Neural crest cell (in vitro differentiated cells): ENCODE measurements at regions not wholly inside any gene's neighbourhood (a gene's known extent, or its start where the extent isn't known, plus 50 kb on each side); places are given as distances from the start of the nearest gene placed in this dataset.
"Not testable (repeated sequence)": the region's sequence is repeated elsewhere in the genome, so short reads cannot be mapped to it uniquely, and the experiment has no call there.

Experiments used
- DNase-seq: peaks from one replicate; pipeline ENCODE4 v3.0.0; 2021; ENCODE audit warnings: low read depth, mixed read lengths, low spot score
- H3K27ac Mint-ChIP-seq: one replicate; pipeline ENCODE4 v1.8.0; 2021; ENCODE audit warnings: mild to moderate bottlenecking, mixed read lengths; ENCODE audit not compliant: unreplicated experiment
- H3K27me3 Mint-ChIP-seq: 2 replicates; pipeline ENCODE4 v1.8.0; 2021; ENCODE audit warnings: low read depth, mild to moderate bottlenecking, mixed read lengths
- H3K36me3 Mint-ChIP-seq: 2 replicates; pipeline ENCODE4 v1.8.0; 2021; ENCODE audit warnings: low read depth, mild to moderate bottlenecking, mixed read lengths
- H3K4me1 Mint-ChIP-seq: 2 replicates; pipeline ENCODE4 v1.8.0; 2021; ENCODE audit warnings: mixed read lengths
- H3K4me3 Mint-ChIP-seq: one replicate; pipeline ENCODE4 v1.8.0; 2021; ENCODE audit warnings: mild to moderate bottlenecking, mixed read lengths
- H3K9me3 Mint-ChIP-seq: 2 replicates; pipeline ENCODE4 v1.8.0; 2021; ENCODE audit warnings: mixed read lengths
- TF ChIP-seq, protein P1 (sequence below): fragments of 200-600 bp; sonication (generic); conservative IDR thresholded peaks from 2 replicates; pipeline ENCODE4 v1.5.0; 2021; ENCODE audit warnings: antibody characterized with exemption, mild to moderate bottlenecking

DNA sequence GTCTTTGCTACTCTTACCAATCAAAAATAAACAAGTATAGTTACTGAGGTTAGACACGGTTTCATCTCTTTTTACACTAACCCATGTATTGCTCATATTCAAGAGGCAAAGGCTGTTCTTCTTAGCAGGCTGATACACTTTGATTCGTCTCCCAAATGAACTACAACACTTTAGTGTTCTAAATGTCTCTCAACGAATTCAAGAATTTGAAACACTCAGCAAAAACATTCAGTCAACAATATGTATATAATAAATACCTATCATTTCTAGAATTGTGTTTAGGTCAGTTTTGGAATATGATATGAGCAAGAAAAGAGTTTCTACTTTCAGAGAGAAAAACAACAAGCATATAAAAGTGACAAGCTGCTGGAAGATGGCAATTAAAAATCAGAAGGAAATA, 669.6 kb upstream of the DPPA4 start:
- peaks cover 4% of the 10 kb centered on the region for H3K9me3 Mint-ChIP-seq
- H3K36me3 Mint-ChIP-seq = no peaks in the 10 kb centered on the region
- H3K4me3 Mint-ChIP-seq = no peak overlapping the region
- no peaks in the 10 kb centered on the region for H3K4me1 Mint-ChIP-seq
- no peak for DNase-seq
- TF ChIP-seq, protein P1, sequence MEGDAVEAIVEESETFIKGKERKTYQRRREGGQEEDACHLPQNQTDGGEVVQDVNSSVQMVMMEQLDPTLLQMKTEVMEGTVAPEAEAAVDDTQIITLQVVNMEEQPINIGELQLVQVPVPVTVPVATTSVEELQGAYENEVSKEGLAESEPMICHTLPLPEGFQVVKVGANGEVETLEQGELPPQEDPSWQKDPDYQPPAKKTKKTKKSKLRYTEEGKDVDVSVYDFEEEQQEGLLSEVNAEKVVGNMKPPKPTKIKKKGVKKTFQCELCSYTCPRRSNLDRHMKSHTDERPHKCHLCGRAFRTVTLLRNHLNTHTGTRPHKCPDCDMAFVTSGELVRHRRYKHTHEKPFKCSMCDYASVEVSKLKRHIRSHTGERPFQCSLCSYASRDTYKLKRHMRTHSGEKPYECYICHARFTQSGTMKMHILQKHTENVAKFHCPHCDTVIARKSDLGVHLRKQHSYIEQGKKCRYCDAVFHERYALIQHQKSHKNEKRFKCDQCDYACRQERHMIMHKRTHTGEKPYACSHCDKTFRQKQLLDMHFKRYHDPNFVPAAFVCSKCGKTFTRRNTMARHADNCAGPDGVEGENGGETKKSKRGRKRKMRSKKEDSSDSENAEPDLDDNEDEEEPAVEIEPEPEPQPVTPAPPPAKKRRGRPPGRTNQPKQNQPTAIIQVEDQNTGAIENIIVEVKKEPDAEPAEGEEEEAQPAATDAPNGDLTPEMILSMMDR = no peak
- no peak overlapping the region for H3K27ac Mint-ChIP-seq
- no peaks in the 10 kb centered on the region for H3K27me3 Mint-ChIP-seq

DNA sequence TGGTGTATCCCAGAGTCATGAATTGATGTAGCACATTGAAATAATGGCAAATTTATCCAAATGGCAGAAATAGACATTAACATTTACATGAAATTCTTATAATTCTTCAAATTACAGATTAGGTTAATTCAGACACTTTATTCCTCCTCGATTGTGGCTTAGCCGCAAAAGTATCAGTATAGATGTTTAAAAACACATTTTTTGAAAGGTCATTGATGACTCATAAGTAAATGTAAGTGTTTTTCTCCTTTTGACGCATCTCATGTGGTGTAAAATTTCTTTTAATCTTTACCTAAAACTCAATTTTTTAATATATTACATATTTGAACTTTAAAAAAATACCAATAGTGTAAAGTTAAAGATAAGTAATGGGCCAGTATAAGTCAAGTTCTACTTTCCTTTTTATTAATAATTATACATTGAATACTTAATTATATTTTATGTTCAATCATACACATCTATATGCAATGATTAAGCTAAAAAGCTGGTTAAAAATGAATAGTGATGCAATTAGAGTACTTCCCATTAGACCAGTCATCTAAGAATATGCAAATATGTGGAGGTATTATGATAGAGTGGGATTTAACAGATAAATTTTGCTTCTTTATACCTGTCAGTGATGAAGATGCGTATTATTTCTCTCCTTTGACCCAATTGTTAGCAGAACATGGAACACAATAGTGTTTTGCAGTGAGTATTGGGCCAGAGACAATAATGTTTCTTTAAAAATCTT, 678.1 kb upstream of the DPPA4 start:
- no peaks in the 10 kb centered on the region for H3K4me1 Mint-ChIP-seq
- no peak for DNase-seq
- no peaks in the 10 kb centered on the region for H3K27me3 Mint-ChIP-seq
- H3K4me3 Mint-ChIP-seq = no peak overlapping the region
- no peaks in the 10 kb centered on the region for H3K36me3 Mint-ChIP-seq
- peaks cover 8% of the 10 kb centered on the region for H3K9me3 Mint-ChIP-seq
- H3K27ac Mint-ChIP-seq = no peak overlapping the region
- TF ChIP-seq, protein P1 = no peak

DNA sequence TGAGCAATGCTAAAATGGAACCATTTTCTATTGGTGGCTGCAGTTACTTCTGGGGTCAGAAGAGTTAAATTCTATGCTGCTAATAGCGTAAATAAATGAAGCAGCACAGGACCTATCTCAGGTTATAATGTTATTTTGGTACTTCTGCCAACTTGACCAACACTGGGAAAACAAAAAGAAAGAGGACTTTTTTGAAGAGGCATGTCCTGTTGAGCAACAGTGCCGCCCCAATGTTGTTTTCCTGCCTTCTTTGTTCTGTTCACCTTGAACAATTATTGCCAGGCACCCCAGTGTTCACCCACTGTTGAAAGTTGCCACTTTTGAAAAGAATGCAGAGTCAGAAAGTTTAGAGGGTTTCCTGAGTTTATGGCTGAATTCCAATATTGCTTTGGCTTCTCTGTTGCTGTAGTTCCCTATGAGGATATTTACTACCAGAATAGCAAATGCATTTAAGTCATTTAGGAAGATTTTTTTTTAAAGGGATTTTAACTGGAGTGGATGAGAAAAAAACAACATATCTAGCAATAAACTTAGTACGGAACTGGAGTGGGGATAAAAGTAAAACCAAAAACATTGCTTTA, 679.0 kb upstream of the DPPA4 start:
- peaks cover 8% of the 10 kb centered on the region for H3K9me3 Mint-ChIP-seq
- no peaks in the 10 kb centered on the region for H3K36me3 Mint-ChIP-seq
- TF ChIP-seq, protein P1 = no peak
- H3K27me3 Mint-ChIP-seq = no peaks in the 10 kb centered on the region
- H3K4me1 Mint-ChIP-seq = no peaks in the 10 kb centered on the region
- no peak for DNase-seq
- H3K27ac Mint-ChIP-seq = no peak overlapping the region
- no peak overlapping the region for H3K4me3 Mint-ChIP-seq

DNA sequence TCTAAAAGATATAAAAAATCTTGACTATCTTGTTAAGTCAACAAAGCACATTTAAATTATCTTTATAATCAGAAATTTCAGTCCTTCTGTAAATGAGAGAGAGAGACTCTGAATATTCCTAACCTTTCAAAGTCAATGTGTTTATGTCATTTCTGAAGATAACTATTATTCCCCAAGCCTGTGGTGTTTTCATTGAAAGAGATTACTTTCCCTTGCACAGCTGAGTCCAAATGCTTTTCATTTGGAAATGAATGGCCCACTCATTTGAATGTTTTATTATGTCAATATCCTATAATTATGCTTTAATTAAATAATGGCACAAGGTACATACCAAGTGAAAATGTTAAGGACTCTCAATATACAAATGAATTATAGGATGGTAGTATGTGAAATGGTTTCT, 680.0 kb upstream of the DPPA4 start:
- Mint-ChIP-seq H3K27ac (no peak overlapping the region), H3K27me3 (no peaks in the 10 kb centered on the region), H3K36me3 (no peaks in the 10 kb centered on the region), H3K9me3 (peaks cover 3% of the 10 kb centered on the region), H3K4me3 (no peak overlapping the region), H3K4me1 (no peaks in the 10 kb centered on the region)
- DNase-seq = no peak
- TF ChIP-seq, protein P1 = no peak

DNA sequence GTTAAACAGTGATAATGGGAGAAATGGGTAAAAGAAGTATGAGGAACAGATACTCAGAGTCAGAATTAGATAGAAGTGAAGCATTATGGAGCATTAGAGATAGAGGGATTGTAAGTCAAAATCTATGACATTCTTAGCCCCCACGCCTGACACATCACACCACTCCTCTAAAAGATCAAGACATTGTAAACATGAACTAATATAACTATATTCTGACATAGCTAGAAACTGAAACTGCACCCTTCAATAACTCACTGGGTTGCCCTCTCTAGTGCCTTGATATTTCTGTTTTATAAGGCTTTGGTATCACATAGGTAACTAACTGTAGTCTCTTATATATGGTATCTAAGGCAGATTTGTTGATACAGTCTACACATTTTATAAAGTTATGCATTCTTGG, 684.3 kb upstream of the DPPA4 start:
- TF ChIP-seq, protein P1 = no peak
- H3K4me3 Mint-ChIP-seq = no peak overlapping the region
- no peaks in the 10 kb centered on the region for H3K27me3 Mint-ChIP-seq
- H3K4me1 Mint-ChIP-seq = no peaks in the 10 kb centered on the region
- H3K36me3 Mint-ChIP-seq = no peaks in the 10 kb centered on the region
- DNase-seq = no peak
- H3K9me3 Mint-ChIP-seq = no peaks in the 10 kb centered on the region
- H3K27ac Mint-ChIP-seq = no peak overlapping the region

DNA sequence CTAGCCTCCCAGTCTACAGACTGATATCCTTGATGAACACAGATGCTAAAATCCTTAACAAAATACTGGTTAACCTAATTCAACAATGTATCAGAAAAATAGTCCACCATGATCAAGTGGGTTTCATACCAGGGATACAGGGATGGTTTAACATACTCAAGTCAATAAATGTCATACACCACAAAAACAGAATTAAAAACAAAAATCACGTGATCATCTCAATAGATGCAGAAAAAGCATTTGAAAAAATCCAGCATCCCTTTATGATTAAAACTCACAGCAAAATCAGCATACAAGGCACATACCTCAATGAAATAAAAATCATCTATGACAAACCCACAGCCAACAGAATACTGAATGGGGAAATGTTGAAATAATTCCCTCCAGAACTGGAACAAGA, 685.7 kb upstream of the DPPA4 start:
- H3K27me3 Mint-ChIP-seq, H3K9me3 Mint-ChIP-seq, H3K4me3 Mint-ChIP-seq, H3K27ac Mint-ChIP-seq, H3K4me1 Mint-ChIP-seq, H3K36me3 Mint-ChIP-seq, DNase-seq: not testable (repeated sequence)
